Neural crest cell (in vitro differentiated cells): ENCODE measurements at regions not wholly inside any gene's neighbourhood (a gene's known extent, or its start where the extent isn't known, plus 50 kb on each side); places are given as distances from the start of the nearest gene placed in this dataset.

Experiments
- DNase-seq: peaks from one replicate; pipeline ENCODE4 v3.0.0; 2021; ENCODE audit warnings: low read depth, mixed read lengths, low spot score
- H3K27ac Mint-ChIP-seq: one replicate; pipeline ENCODE4 v1.8.0; 2021; ENCODE audit warnings: mild to moderate bottlenecking, mixed read lengths; ENCODE audit not compliant: unreplicated experiment
- H3K27me3 Mint-ChIP-seq: 2 replicates; pipeline ENCODE4 v1.8.0; 2021; ENCODE audit warnings: low read depth, mild to moderate bottlenecking, mixed read lengths
- H3K36me3 Mint-ChIP-seq: 2 replicates; pipeline ENCODE4 v1.8.0; 2021; ENCODE audit warnings: low read depth, mild to moderate bottlenecking, mixed read lengths
- H3K4me1 Mint-ChIP-seq: 2 replicates; pipeline ENCODE4 v1.8.0; 2021; ENCODE audit warnings: mixed read lengths
- H3K4me3 Mint-ChIP-seq: one replicate; pipeline ENCODE4 v1.8.0; 2021; ENCODE audit warnings: mild to moderate bottlenecking, mixed read lengths
- H3K9me3 Mint-ChIP-seq: 2 replicates; pipeline ENCODE4 v1.8.0; 2021; ENCODE audit warnings: mixed read lengths
- TF ChIP-seq, protein P1 (sequence below): fragments of 200-600 bp; sonication (generic); conservative IDR thresholded peaks from 2 replicates; pipeline ENCODE4 v1.5.0; 2021; ENCODE audit warnings: antibody characterized with exemption, mild to moderate bottlenecking

DNA sequence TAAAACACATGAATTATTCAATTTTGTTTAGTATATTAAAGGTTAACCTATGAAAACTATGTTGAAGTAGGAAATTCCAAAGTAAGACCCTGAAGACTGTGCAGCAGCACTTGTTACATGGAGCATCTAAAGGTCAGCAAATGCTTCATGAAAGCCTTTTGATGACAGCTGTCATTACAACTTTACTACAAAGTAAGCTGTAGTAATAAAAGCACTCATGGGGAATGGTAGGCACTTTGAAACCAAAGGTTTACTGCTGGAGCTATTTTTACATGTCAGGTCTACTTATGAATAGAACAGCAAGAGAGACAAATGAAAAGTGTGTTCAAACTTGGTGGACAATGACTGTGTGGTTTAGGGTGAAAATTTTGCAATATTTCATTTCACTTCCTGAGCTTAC is 672.5 kb upstream of the PCDH20 start:
- no peaks in the 10 kb centered on the region for H3K36me3 Mint-ChIP-seq
- H3K27me3 Mint-ChIP-seq: no peaks in the 10 kb centered on the region
- no peaks in the 10 kb centered on the region for H3K4me1 Mint-ChIP-seq
- DNase-seq: no peak
- H3K9me3 Mint-ChIP-seq: no peaks in the 10 kb centered on the region
- H3K27ac Mint-ChIP-seq: no peak overlapping the region
- H3K4me3 Mint-ChIP-seq: no peak overlapping the region
- TF ChIP-seq, protein P1, sequence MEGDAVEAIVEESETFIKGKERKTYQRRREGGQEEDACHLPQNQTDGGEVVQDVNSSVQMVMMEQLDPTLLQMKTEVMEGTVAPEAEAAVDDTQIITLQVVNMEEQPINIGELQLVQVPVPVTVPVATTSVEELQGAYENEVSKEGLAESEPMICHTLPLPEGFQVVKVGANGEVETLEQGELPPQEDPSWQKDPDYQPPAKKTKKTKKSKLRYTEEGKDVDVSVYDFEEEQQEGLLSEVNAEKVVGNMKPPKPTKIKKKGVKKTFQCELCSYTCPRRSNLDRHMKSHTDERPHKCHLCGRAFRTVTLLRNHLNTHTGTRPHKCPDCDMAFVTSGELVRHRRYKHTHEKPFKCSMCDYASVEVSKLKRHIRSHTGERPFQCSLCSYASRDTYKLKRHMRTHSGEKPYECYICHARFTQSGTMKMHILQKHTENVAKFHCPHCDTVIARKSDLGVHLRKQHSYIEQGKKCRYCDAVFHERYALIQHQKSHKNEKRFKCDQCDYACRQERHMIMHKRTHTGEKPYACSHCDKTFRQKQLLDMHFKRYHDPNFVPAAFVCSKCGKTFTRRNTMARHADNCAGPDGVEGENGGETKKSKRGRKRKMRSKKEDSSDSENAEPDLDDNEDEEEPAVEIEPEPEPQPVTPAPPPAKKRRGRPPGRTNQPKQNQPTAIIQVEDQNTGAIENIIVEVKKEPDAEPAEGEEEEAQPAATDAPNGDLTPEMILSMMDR: no peak

DNA sequence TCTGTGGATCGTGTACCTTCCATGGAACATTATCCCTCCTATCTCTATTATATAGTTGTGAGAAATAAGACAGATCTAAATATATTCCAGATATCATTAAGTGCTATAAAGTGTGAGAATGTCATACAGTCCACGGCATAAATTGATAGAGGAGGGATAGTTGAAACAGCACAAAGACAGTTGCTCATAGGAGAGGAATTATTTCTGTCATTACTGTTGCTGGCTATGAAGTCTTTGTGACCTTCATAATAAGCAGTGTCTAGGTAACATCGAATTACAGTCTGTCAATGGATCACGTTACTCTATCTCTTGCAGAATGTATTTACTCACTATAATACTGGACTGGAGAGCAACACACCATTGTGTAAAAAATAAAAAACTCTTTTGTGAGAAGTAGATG is 671.5 kb upstream of the PCDH20 start:
- no peak overlapping the region for H3K4me3 Mint-ChIP-seq
- no peaks in the 10 kb centered on the region for H3K4me1 Mint-ChIP-seq
- no peaks in the 10 kb centered on the region for H3K9me3 Mint-ChIP-seq
- no peaks in the 10 kb centered on the region for H3K36me3 Mint-ChIP-seq
- no peak overlapping the region for H3K27ac Mint-ChIP-seq
- TF ChIP-seq, protein P1: no peak
- DNase-seq: no peak
- H3K27me3 Mint-ChIP-seq: no peaks in the 10 kb centered on the region

DNA sequence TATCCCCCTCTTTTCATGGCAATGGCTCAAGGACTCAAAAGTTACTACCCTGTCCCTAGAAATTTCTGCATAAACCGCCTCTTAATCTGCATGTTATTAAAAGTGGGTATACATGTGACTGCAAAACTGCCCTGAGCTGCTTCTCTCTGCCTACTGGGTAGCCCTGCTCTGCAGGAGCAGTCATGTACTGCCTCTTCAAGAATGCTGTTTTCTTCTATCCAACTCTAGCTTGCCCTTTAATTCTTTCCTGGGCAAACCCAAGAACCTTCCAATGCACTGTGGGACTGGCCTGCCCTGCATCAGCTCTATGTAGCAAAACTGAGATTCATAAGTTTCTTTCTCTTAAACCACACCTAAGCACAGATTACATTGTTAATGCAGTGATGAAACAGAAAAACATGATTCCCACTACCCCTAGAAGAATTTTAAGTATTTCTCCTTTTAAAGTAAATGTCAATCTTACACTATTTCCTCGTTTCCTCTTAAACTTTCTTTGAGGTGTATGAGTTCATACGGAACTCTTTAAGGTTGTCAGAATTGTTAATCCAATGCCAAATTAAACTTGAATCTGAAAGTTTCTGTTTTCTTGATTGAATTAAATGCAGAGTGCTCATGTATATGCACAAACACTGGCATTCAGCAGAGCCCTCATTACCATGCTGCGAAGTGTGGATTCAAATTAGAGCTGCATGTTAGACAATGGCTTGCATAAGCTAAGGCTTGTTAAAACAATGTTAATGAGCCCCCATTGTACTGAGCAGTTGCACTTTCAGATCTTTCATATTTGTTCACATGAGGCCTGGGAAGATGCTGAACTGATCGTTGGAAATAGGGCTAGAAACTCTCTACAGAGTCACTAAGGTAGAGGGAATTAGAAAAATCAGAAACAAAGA is 669.9 kb upstream of the PCDH20 start:
- H3K4me3 Mint-ChIP-seq: no peak overlapping the region
- no peaks in the 10 kb centered on the region for H3K9me3 Mint-ChIP-seq
- no peaks in the 10 kb centered on the region for H3K4me1 Mint-ChIP-seq
- DNase-seq: no peak
- H3K27ac Mint-ChIP-seq: no peak overlapping the region
- TF ChIP-seq, protein P1: no peak
- no peaks in the 10 kb centered on the region for H3K27me3 Mint-ChIP-seq
- no peaks in the 10 kb centered on the region for H3K36me3 Mint-ChIP-seq

DNA sequence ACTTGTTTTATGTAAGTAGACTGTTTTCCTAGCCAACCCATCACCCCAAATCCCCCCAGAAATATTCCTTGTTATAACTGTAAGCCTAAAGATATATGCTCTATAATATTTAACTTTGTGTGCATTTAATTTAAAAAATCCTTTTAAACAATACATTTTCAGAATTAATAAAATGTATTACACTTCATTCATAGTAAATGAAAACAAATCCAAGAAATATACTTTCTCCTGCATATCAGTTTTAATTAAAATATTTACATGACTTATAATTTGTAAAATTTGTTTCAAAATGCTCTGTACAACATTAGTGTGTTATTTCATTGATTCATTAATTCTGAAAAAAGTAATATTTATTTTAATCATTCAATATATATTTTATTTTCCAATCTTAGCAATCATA is 669.1 kb upstream of the PCDH20 start:
- Mint-ChIP-seq H3K9me3 (no peaks in the 10 kb centered on the region), H3K4me3 (no peak overlapping the region), H3K27ac (no peak overlapping the region), H3K27me3 (no peaks in the 10 kb centered on the region), H3K36me3 (no peaks in the 10 kb centered on the region), H3K4me1 (no peaks in the 10 kb centered on the region)
- no peak for DNase-seq
- TF ChIP-seq, protein P1: no peak

DNA sequence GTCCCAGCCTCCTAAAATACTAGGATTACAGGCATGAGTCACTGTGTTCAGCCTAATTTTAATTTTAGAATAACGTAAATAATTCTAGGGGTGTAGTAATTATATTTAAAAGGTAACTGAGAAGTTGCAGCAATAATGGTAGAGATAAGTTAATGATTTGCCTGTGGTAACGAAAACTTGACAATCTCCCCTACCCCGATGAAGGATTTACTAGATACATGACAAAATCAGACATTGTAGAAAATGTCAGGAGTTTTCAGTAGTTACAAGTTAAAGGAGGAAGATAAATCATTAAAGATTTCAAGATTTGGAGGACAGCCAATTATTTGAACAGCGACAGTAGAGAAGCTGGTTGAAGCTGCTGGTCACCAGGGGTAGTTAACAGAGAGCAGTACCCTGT is 652.2 kb upstream of the PCDH20 start:
- no peaks in the 10 kb centered on the region for H3K36me3 Mint-ChIP-seq
- DNase-seq: no peak
- no peaks in the 10 kb centered on the region for H3K27me3 Mint-ChIP-seq
- no peak overlapping the region for H3K27ac Mint-ChIP-seq
- H3K4me3 Mint-ChIP-seq: no peak overlapping the region
- TF ChIP-seq, protein P1: no peak
- peaks cover 2% of the 10 kb centered on the region for H3K9me3 Mint-ChIP-seq
- H3K4me1 Mint-ChIP-seq: no peaks in the 10 kb centered on the region
